H9 (cell line): ENCODE measurements at regions not wholly inside any gene's neighbourhood (a gene's known extent, or its start where the extent isn't known, plus 50 kb on each side); places are given as distances from the start of the nearest gene placed in this dataset.
"Not testable (repeated sequence)": the region's sequence is repeated elsewhere in the genome, so short reads cannot be mapped to it uniquely, and the experiment has no call there.

Source experiments
- DNase-seq: peaks from one replicate; pipeline ENCODE4 v3.0.0-alpha.2; 2017
- H2AFZ ChIP-seq: one replicate; pipeline ENCODE4 v1.6.1; 2013; ENCODE audit warnings: mild to moderate bottlenecking, low read length, control low read depth, moderate library complexity
- H2AK5ac ChIP-seq: 2 replicates; pipeline ENCODE4 v1.6.1; 2013; ENCODE audit warnings: low read length, control low read depth, mixed read lengths; ENCODE audit not compliant: insufficient read length
- H2BK120ac ChIP-seq: one replicate; pipeline ENCODE4 v1.6.1; 2013; ENCODE audit warnings: low read depth, mild to moderate bottlenecking, low read length, control low read depth, inconsistent platforms; ENCODE audit not compliant: poor library complexity, severe bottlenecking
- H2BK12ac ChIP-seq: 2 replicates; pipeline ENCODE4 v1.6.1; 2013; ENCODE audit warnings: low read length, control low read depth, mixed read lengths, low read depth; ENCODE audit not compliant: insufficient read length
- H2BK15ac ChIP-seq: 2 replicates; pipeline ENCODE4 v1.6.1; 2013; ENCODE audit warnings: low read depth, low read length, control low read depth
- H2BK20ac ChIP-seq: one replicate; pipeline ENCODE4 v1.6.1; 2013; ENCODE audit warnings: low read depth, mild to moderate bottlenecking, low read length, control low read depth, inconsistent platforms; ENCODE audit not compliant: poor library complexity, severe bottlenecking
- H2BK5ac ChIP-seq: 2 replicates; pipeline ENCODE4 v1.6.1; 2013; ENCODE audit warnings: low read length, control low read depth, mixed read lengths; ENCODE audit not compliant: insufficient read length
- H3K14ac ChIP-seq: 2 replicates; pipeline ENCODE4 v1.6.1; 2013; ENCODE audit warnings: low read length, control low read depth; ENCODE audit not compliant: insufficient read depth
- H3K18ac ChIP-seq: 2 replicates; pipeline ENCODE4 v1.6.1; 2013; ENCODE audit warnings: low read depth, mild to moderate bottlenecking, mixed read lengths, low read length, control low read depth; ENCODE audit not compliant: insufficient read length
- H3K23ac ChIP-seq: 2 replicates; pipeline ENCODE4 v1.6.1; 2013; ENCODE audit warnings: low read length, control low read depth, mixed read lengths, low read depth; ENCODE audit not compliant: insufficient read length
- H3K23me2 ChIP-seq: 2 replicates; pipeline ENCODE4 v1.6.1; 2013; ENCODE audit warnings: low read depth, mild to moderate bottlenecking, mixed read lengths, low read length, control low read depth; ENCODE audit not compliant: insufficient read length, poor library complexity, severe bottlenecking
- H3K27ac ChIP-seq: 2 replicates; pipeline ENCODE4 v1.5.1; 2013; ENCODE audit warnings: low read length, control low read depth, mixed read lengths, low read depth; ENCODE audit not compliant: insufficient read length
- H3K27me3 ChIP-seq: 2 replicates; pipeline ENCODE4 v1.6.1; 2013; ENCODE audit warnings: low read length, control low read depth, inconsistent platforms; ENCODE audit not compliant: insufficient read depth
- H3K4ac ChIP-seq: 2 replicates; pipeline ENCODE4 v1.6.1; 2013; ENCODE audit warnings: low read depth, mild to moderate bottlenecking, control low read depth, inconsistent platforms, low read length, moderate library complexity
- H3K4me1 ChIP-seq: 2 replicates; pipeline ENCODE4 v1.6.1; 2013; ENCODE audit warnings: low read length, control low read depth, inconsistent platforms; ENCODE audit not compliant: insufficient read depth
- H3K4me2 ChIP-seq: 2 replicates; pipeline ENCODE4 v1.6.1; 2013; ENCODE audit warnings: low read length, control low read depth, mixed read lengths; ENCODE audit not compliant: insufficient read length, insufficient read depth
- H3K56ac ChIP-seq: 2 replicates; pipeline ENCODE4 v1.6.1; 2013; ENCODE audit warnings: low read depth, mild to moderate bottlenecking, mixed read lengths, low read length, control low read depth; ENCODE audit not compliant: insufficient read length
- H3K79me1 ChIP-seq: 2 replicates; pipeline ENCODE4 v1.6.1; 2013; ENCODE audit warnings: low read depth, mild to moderate bottlenecking, moderate library complexity, low read length, control low read depth, inconsistent platforms; ENCODE audit not compliant: insufficient read depth, poor library complexity, severe bottlenecking
- H3K79me2 ChIP-seq: 2 replicates; pipeline ENCODE4 v1.6.1; 2013; ENCODE audit warnings: low read length, control low read depth, inconsistent platforms; ENCODE audit not compliant: insufficient read depth
- H3K9ac ChIP-seq: 2 replicates; pipeline ENCODE4 v1.6.1; 2013; ENCODE audit warnings: low read length, control low read depth, mixed read lengths; ENCODE audit not compliant: insufficient read length; ENCODE audit errors: extremely low read depth
- H3K9me3 ChIP-seq: one replicate; pipeline ENCODE4 v1.6.1; 2013; ENCODE audit warnings: low read depth, low read length, inconsistent platforms; ENCODE audit not compliant: control insufficient read depth
- H3T11ph ChIP-seq: one replicate; pipeline ENCODE4 v1.6.1; 2013; ENCODE audit warnings: mild to moderate bottlenecking, low read length, control low read depth, inconsistent platforms
- H4K20me1 ChIP-seq: one replicate; pipeline ENCODE4 v1.6.1; 2013; ENCODE audit not compliant: control insufficient read depth, insufficient read length, insufficient read depth
- H4K5ac ChIP-seq: 2 replicates; pipeline ENCODE4 v1.6.1; 2013; ENCODE audit warnings: low read depth, mild to moderate bottlenecking, mixed read lengths, low read length, control low read depth; ENCODE audit not compliant: insufficient read length
- H4K8ac ChIP-seq: replicated peaks from 2 replicates; pipeline ENCODE4 v1.6.1; 2013; ENCODE audit warnings: low read length, control low read depth, mixed read lengths, low read depth; ENCODE audit not compliant: insufficient read length
- H4K91ac ChIP-seq: 2 replicates; pipeline ENCODE4 v1.6.1; 2013; ENCODE audit warnings: low read depth, mild to moderate bottlenecking, moderate library complexity, mixed read lengths, low read length, control low read depth; ENCODE audit not compliant: insufficient read length
- H3K27ac Mint-ChIP-seq, 3 experiments: 2 replicates in 2 of 3; 3 replicates in 1 of 3; pipeline ENCODE4 v1.8.0; 2020 to 2021; ENCODE audit warnings: mixed read lengths in 3 of 3, mild to moderate bottlenecking in 1 of 3, moderate library complexity in 1 of 3
- H3K27me3 Mint-ChIP-seq: 2 replicates; pipeline ENCODE4 v1.8.0; 2021; ENCODE audit warnings: low read depth, mild to moderate bottlenecking, moderate library complexity, mixed read lengths
- H3K36me3 Mint-ChIP-seq, 3 experiments: 2 replicates in 2 of 3; 3 replicates in 1 of 3; pipeline ENCODE4 v1.8.0; 2020 to 2021; ENCODE audit warnings: low read depth in 3 of 3, mixed read lengths in 3 of 3; ENCODE audit not compliant: insufficient read depth in 1 of 3
- H3K4me1 Mint-ChIP-seq, 2 experiments: 2 replicates each; pipeline ENCODE4 v1.8.0; 2020; ENCODE audit warnings: mixed read lengths in 2 of 2
- H3K4me3 Mint-ChIP-seq, 2 experiments: 2 replicates in 1 of 2; 3 replicates in 1 of 2; pipeline ENCODE4 v1.8.0; 2020 to 2021; ENCODE audit warnings: mild to moderate bottlenecking in 2 of 2, mixed read lengths in 2 of 2, moderate library complexity in 1 of 2
- H3K9me3 Mint-ChIP-seq, 2 experiments: 2 replicates in 1 of 2; 3 replicates in 1 of 2; pipeline ENCODE4 v1.8.0; 2020; ENCODE audit warnings: mild to moderate bottlenecking in 2 of 2, mixed read lengths in 2 of 2, moderate library complexity in 1 of 2
- CTCF ChIP-seq: fragments of 200-600 bp; sonication (generic); conservative IDR thresholded peaks from 3 replicates; pipeline ENCODE4 v1.8.0; 2021; ENCODE audit warnings: antibody characterized with exemption, mild to moderate bottlenecking
- WGBS: extraction: QIAGEN DNeasy Blood & Tissue Kit; methylation state at CpG from one replicate; pipeline ENCODE4 v1.1.7; 2013; ENCODE audit warnings: missing lambda C conversion rate, low lambda C conversion rate, mixed read lengths; ENCODE audit not compliant: insufficient read length; ENCODE audit errors: extremely low coverage; 5-methylcytosine and 5-hydroxymethylcytosine counted together

- Mint-ChIP-seq H3K9me3 (no peaks in the 10 kb centered on the region), H3K4me3 (no peak overlapping the region), H3K36me3 (no peaks in the 10 kb centered on the region), H3K4me1 (peaks cover 2 to 7% of the 10 kb centered on the region in 2 experiments; a peak in 3 of 4 replicates), H3K27ac (no peak overlapping the region), H3K27me3 (peaks cover 20% of the 10 kb centered on the region)
- no peak for DNase-seq
- no peak for TF ChIP-seq CTCF
- no peaks in the 10 kb centered on the region for H3K79me1 ChIP-seq
- no peaks in the 10 kb centered on the region for H3K79me2 ChIP-seq
- H3K4ac ChIP-seq: no peak overlapping the region
- no peak overlapping the region for H2AK5ac ChIP-seq
- no peak overlapping the region for H3K14ac ChIP-seq
- no peak overlapping the region for H3K23ac ChIP-seq
- no peak overlapping the region for H2BK20ac ChIP-seq
- no peaks in the 10 kb centered on the region for H4K20me1 ChIP-seq
- no peak overlapping the region for H4K8ac ChIP-seq
- no peak overlapping the region for H2BK120ac ChIP-seq
- no peaks in the 10 kb centered on the region for H3K23me2 ChIP-seq
- H2BK5ac ChIP-seq: no peak overlapping the region
- no peak overlapping the region for H2BK15ac ChIP-seq
- no peaks in the 10 kb centered on the region for H3K27me3 ChIP-seq
- H2AFZ ChIP-seq: no peak overlapping the region
- no peak overlapping the region for H3K18ac ChIP-seq
- H3K4me1 ChIP-seq: no peaks in the 10 kb centered on the region
- H4K91ac ChIP-seq: no peak overlapping the region
- H3K9ac ChIP-seq: no peak overlapping the region
- H4K5ac ChIP-seq: no peak overlapping the region
- no CpG with 5 or more reads among the region's 2 CpGs for WGBS
- no peak overlapping the region for H3K4me2 ChIP-seq
- H3K56ac ChIP-seq: no peak overlapping the region
- no peak overlapping the region for H3K27ac ChIP-seq
- no peaks in the 10 kb centered on the region for H3K9me3 ChIP-seq
- H3T11ph ChIP-seq: no peak overlapping the region
- H2BK12ac ChIP-seq: no peak overlapping the region
Observed at GRCh38 chr1:230552880-230553279, 89.4 kb upstream of the COG2 start.

- H4K91ac ChIP-seq, H4K20me1 ChIP-seq, H2BK15ac ChIP-seq, H3K56ac ChIP-seq, H2BK12ac ChIP-seq, H2BK120ac ChIP-seq, H3K36me3 Mint-ChIP-seq, H4K8ac ChIP-seq, H4K5ac ChIP-seq, H3K4me1 ChIP-seq, H3K14ac ChIP-seq, H3K9me3 Mint-ChIP-seq, H3T11ph ChIP-seq, H3K23me2 ChIP-seq, H3K4me2 ChIP-seq, H3K27ac ChIP-seq, H3K27me3 ChIP-seq, H3K9me3 ChIP-seq, H2AFZ ChIP-seq, H3K4me3 Mint-ChIP-seq, H3K18ac ChIP-seq, H2AK5ac ChIP-seq, DNase-seq, H3K79me2 ChIP-seq, H3K9ac ChIP-seq, H3K79me1 ChIP-seq, H3K23ac ChIP-seq, H3K27ac Mint-ChIP-seq, H2BK20ac ChIP-seq, H3K4ac ChIP-seq, H2BK5ac ChIP-seq: not testable (repeated sequence)
- peaks cover 2 to 11% of the 10 kb centered on the region in 2 experiments; a peak in 3 of 4 replicates for H3K4me1 Mint-ChIP-seq
- peaks cover 20% of the 10 kb centered on the region for H3K27me3 Mint-ChIP-seq
- WGBS: no CpG with 5 or more reads among the region's 3 CpGs
Observed at GRCh38 chr1:230550945-230551344, 91.3 kb upstream of the COG2 start.
